ENCODE measurements at regions not wholly inside any gene's neighbourhood (a gene's known extent, or its start where the extent isn't known, plus 50 kb on each side); places are given as distances from the start of the nearest gene placed in this dataset.
A peak's percentile ranks its signal among the peaks of the same experiment; 100 is the strongest.

- CTCF ChIA-PET, result no interaction called here
- no peak for ATAC-seq
These were observed 208.9 kb downstream of the MIB1 start for GRCh38 chr18:21949326-21950015.

GRCh38 chr18:21955757-21956652, 213.4 kb upstream of the GATA6 start:
- peak; percentile 42 for DNase-seq (ENCODE audit: low read depth, low spot score)
- ChIA-PET CTCF (interaction anchor here (0.7 to 2.3 kb wide), 9 partner anchors 10 to 842 kb away, joined by 3 to 11 read pairs (median 3); no protein-coding TSS in a partner anchor), POLR2A (no interaction called here), RAD21 (ENCODE audit: low non-redundant PET in 1 of 2, low total read pairs in 2 of 2, uncharacterized antibody in 2 of 2, unreplicated experiment in 2 of 2) (interaction anchor here in 1 of 2 experiments (1.2 kb wide), 1 partner anchor 607 kb away, joined by 3 read pairs; no protein-coding TSS in a partner anchor)
- Histone ChIP-seq H3K4me3 (replicated peaks in 1 of 2; ENCODE audit: low read depth in 1 of 2, low read length in 2 of 2) (no peak overlapping the region), H3K9me3 (ENCODE audit: control insufficient read depth in 1 of 2, insufficient read depth in 1 of 2, low read depth in 1 of 2, low read length in 2 of 2) (no peaks in the 10 kb centered on the region), H3K27me3 (ENCODE audit: insufficient read depth, low read length) (no peaks in the 10 kb centered on the region), H4K20me1 (ENCODE audit: insufficient read depth) (no peaks in the 10 kb centered on the region), H3K27ac (ENCODE audit: low read depth, low read length) (no peak overlapping the region), H3K79me2 (ENCODE audit: insufficient read depth, low read length) (no peaks in the 10 kb centered on the region), H2AFZ (ENCODE audit: low read depth, low read length, poor library complexity, severe bottlenecking) (no peak overlapping the region), H3K36me3 (ENCODE audit: control insufficient read depth in 1 of 2, insufficient read depth in 2 of 2, low read length in 2 of 2) (no peaks in the 10 kb centered on the region), H3K4me2 (ENCODE audit: low read length) (no peak overlapping the region), H3K4me1 (ENCODE audit: control insufficient read depth in 1 of 2, insufficient read depth in 2 of 2, low read length in 2 of 2) (no peaks in the 10 kb centered on the region), H3K9ac (ENCODE audit: low read length) (no peak overlapping the region), H3K9me2 (ENCODE audit: insufficient read depth) (no peaks in the 10 kb centered on the region)
- ATAC-seq, result peak; percentile 100
- intact Hi-C loops (cut with micrococcal nuclease), result loop anchor here (1.0 kb wide), 4 partner anchors 42 to 761 kb away; no protein-coding TSS in a partner anchor
- no TSS peak for BruUV-seq (replicated peaks)
- TF ChIP-seq ZNF274 (IDR thresholded peaks at IDR 0.05; ENCODE audit: low read depth, low read length), result no peak
- TF ChIP-seq EZH2phosphoT487 (IDR thresholded peaks at IDR 0.05; ENCODE audit: borderline replicate concordance), result no peak
- no peak for TF ChIP-seq SRF (IDR thresholded peaks at IDR 0.05; ENCODE audit: low read depth)
- TF ChIP-seq MAX (IDR thresholded peaks at IDR 0.05), result no peak
- TF ChIP-seq ELF1 (IDR thresholded peaks at IDR 0.05; ENCODE audit: borderline replicate concordance, low read depth), result no peak
- TF ChIP-seq ATF3 (IDR thresholded peaks at IDR 0.05), result no peak
- TF ChIP-seq CTCF (IDR thresholded peaks at IDR 0.05 in 2 of 3, conservative IDR thresholded peaks at IDR 0.05 in 1 of 3; ENCODE audit: borderline replicate concordance in 1 of 3, insufficient read depth in 1 of 3, low read depth in 2 of 3, low read length in 2 of 3), result peak; percentile 52 to 98 (median 97); a peak in 5 of 6 replicates

More at GRCh38 chr18:21949326-21950015, 208.9 kb downstream of the MIB1 start:
- H3K4me2 ChIP-seq (ENCODE audit: low read length), result no peak overlapping the region
- H4K20me1 ChIP-seq (ENCODE audit: insufficient read depth), result no peaks in the 10 kb centered on the region
- H3K9me3 ChIP-seq (ENCODE audit: control insufficient read depth in 1 of 2, insufficient read depth in 1 of 2, low read depth in 1 of 2, low read length in 2 of 2), result no peaks in the 10 kb centered on the region
- no peaks in the 10 kb centered on the region for H3K4me1 ChIP-seq (ENCODE audit: control insufficient read depth in 1 of 2, insufficient read depth in 2 of 2, low read length in 2 of 2)
- no TSS peak for BruUV-seq (replicated peaks)
- intact Hi-C loops (cut with micrococcal nuclease), result no loop called here
- H3K27ac ChIP-seq (ENCODE audit: low read depth, low read length), result no peak overlapping the region
- POLR2A ChIA-PET, result no interaction called here
- no peaks in the 10 kb centered on the region for H3K27me3 ChIP-seq (ENCODE audit: insufficient read depth, low read length)
- no peak for DNase-seq (ENCODE audit: low read depth, low spot score)
- no peak overlapping the region for H3K9ac ChIP-seq (ENCODE audit: low read length)
- H2AFZ ChIP-seq (ENCODE audit: low read depth, low read length, poor library complexity, severe bottlenecking), result no peak overlapping the region
- no peak overlapping the region for H3K4me3 ChIP-seq (replicated peaks in 1 of 2; ENCODE audit: low read depth in 1 of 2, low read length in 2 of 2)
- no peaks in the 10 kb centered on the region for H3K79me2 ChIP-seq (ENCODE audit: insufficient read depth, low read length)
- no peak for TF ChIP-seq ATF3 (IDR thresholded peaks at IDR 0.05)
- TF ChIP-seq EGR1 (IDR thresholded peaks at IDR 0.05; ENCODE audit: low read depth), result no peak
- TF ChIP-seq ELF1 (IDR thresholded peaks at IDR 0.05; ENCODE audit: borderline replicate concordance, low read depth), result no peak
- H3K9me2 ChIP-seq (ENCODE audit: insufficient read depth), result no peaks in the 10 kb centered on the region
- RAD21 ChIA-PET (ENCODE audit: low non-redundant PET in 1 of 2, low total read pairs in 2 of 2, uncharacterized antibody in 2 of 2, unreplicated experiment in 2 of 2), result no interaction called here
- no peaks in the 10 kb centered on the region for H3K36me3 ChIP-seq (ENCODE audit: control insufficient read depth in 1 of 2, insufficient read depth in 2 of 2, low read length in 2 of 2)

All from HCT116 (cell line).